ENCODE measurements at regions not wholly inside any gene's neighbourhood (a gene's known extent, or its start where the extent isn't known, plus 50 kb on each side); places are given as distances from the start of the nearest gene placed in this dataset.
"Not testable (repeated sequence)": the region's sequence is repeated elsewhere in the genome, so short reads cannot be mapped to it uniquely, and the experiment has no call there.

DNA sequence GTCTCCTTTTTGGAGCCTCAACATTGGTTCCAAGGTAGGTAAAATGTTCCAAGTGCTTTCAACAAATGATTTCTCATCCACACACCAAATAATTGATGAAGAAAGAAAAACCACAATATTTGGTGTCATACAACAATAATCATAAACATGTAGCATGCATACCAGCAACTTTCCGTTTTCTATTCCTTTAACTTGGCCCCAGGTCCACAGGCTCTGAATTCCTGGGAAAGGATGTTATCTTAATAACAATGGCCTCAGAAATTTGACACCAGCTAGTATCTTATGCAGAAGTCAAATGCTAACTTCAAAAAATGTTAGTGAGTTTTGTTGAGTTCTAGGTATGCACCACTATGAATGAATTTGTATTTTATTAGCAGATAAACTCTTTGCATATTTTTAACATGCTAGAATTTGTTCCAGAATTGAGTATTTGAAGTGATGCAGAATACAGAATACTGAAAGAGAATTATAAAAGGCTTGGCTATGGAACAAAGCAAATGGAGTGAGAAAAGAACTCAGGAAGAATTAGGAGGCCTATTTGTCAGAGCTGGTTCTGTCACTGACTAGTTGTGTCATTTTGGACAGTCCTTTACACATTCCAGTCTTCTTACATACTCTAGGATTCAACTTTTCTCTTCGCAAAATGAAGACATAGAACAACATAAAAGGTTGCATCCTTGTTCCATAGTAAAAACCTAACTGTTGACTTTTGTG, 435.3 kb upstream of the TNC start:
- intact Hi-C loops (cut with DNase I): no loop called here
- H3K36me3 ChIP-seq: no peaks in the 10 kb centered on the region
- no peaks in the 10 kb centered on the region for H3K27me3 ChIP-seq
- TF ChIP-seq, protein P1, sequence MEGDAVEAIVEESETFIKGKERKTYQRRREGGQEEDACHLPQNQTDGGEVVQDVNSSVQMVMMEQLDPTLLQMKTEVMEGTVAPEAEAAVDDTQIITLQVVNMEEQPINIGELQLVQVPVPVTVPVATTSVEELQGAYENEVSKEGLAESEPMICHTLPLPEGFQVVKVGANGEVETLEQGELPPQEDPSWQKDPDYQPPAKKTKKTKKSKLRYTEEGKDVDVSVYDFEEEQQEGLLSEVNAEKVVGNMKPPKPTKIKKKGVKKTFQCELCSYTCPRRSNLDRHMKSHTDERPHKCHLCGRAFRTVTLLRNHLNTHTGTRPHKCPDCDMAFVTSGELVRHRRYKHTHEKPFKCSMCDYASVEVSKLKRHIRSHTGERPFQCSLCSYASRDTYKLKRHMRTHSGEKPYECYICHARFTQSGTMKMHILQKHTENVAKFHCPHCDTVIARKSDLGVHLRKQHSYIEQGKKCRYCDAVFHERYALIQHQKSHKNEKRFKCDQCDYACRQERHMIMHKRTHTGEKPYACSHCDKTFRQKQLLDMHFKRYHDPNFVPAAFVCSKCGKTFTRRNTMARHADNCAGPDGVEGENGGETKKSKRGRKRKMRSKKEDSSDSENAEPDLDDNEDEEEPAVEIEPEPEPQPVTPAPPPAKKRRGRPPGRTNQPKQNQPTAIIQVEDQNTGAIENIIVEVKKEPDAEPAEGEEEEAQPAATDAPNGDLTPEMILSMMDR (IDR thresholded peaks at IDR 0.05): no peak
- no peak for ATAC-seq
- no peaks in the 10 kb centered on the region for H3K4me1 ChIP-seq
- H3K27ac ChIP-seq: no peak overlapping the region
- FAIRE-seq: no peak
- DNase-seq: no peak
- WGBS, 2 donors: 56 to 64% methylated on average over 2 of the region's 2 CpGs
- no peak overlapping the region for H3K4me3 ChIP-seq
- no peaks in the 10 kb centered on the region for H3K9me3 ChIP-seq

DNA sequence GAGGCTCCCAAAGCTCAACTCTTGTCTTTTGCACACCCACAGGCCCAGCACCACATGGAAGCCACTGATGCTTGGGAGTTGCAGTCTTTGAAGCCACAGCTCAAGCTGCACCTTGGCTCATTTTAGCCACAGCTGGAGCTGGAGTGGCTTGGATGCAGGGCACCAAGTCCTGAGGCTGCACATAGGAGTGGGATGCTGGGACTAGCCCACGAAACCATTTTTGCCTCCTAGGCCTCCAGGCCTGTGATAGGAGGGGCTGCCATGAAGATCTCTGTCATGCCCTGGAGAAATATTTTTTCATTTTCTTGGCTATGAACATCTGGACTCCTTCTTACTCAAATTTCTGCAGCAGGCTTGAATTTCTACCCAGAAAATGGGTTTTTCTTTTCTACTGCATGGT, 438.5 kb upstream of the TNC start:
- TF ChIP-seq, protein P1 (IDR thresholded peaks at IDR 0.05): no peak
- ATAC-seq (no peak), FAIRE-seq (no peak), DNase-seq (no peak)
- no peak overlapping the region for H3K27ac ChIP-seq
- H3K4me3 ChIP-seq: no peak overlapping the region
- peaks cover 0 to 3% (median 0%) of the 10 kb centered on the region in 4 donors for H3K27me3 ChIP-seq
- intact Hi-C loops (cut with DNase I): no loop called here
- no peaks in the 10 kb centered on the region for H3K36me3 ChIP-seq
- no peaks in the 10 kb centered on the region for H3K9me3 ChIP-seq
- WGBS, 2 donors: 43 to 46% methylated on average over 1 of the region's 1 CpG
- H3K4me1 ChIP-seq: no peaks in the 10 kb centered on the region

DNA sequence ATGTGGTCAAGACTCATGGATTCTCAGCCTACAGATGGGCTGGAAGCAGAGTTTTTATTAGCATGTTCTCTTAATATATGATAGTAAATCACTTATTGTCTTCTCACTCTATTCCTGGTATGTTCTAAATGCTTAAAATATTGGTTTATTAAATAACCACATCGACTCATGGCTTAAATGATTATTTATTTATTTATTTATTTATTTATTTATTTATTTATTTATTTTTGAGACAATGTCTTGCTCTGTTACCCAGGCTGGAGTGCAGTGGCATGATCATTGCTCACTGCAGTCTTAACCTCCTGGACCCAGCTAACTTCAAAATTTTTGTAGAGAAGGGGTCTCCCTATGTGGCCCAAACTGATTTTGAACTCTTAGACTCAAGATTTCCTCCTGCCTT, 457.2 kb upstream of the TNC start:
- intact Hi-C loops (cut with DNase I): no loop called here
- no peak overlapping the region for H3K4me3 ChIP-seq
- no peaks in the 10 kb centered on the region for H3K9me3 ChIP-seq
- DNase-seq: no peak
- no peak for ATAC-seq
- FAIRE-seq: no peak
- no peaks in the 10 kb centered on the region for H3K36me3 ChIP-seq
- H3K27me3 ChIP-seq: no peaks in the 10 kb centered on the region
- WGBS, 2 donors: 33 to 48% methylated on average over 1 of the region's 1 CpG
- no peaks in the 10 kb centered on the region for H3K4me1 ChIP-seq
- TF ChIP-seq, protein P1 (IDR thresholded peaks at IDR 0.05): no peak
- H3K27ac ChIP-seq: no peak overlapping the region

DNA sequence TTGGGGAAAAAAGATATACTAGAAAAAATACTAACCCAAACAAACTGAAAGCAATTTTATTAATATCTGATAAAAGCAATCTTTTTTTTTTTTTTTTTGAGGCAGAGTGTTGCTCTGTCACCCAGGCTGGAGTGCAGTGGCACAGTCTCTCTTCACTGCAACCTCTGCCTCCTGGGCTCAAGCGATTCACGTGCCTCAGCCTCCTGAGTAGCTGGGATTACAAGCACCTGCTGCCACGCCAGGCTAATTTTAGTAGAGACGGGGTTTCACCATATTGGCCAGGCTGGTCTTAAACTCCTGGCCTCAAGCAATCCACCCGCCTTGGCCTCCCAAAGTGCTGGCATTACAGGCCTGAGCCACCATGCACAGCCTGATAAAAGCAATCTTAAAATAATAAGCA, 467.5 kb upstream of the TNC start:
- DNase-seq, FAIRE-seq, H3K36me3 ChIP-seq, H3K4me3 ChIP-seq, H3K27ac ChIP-seq, H3K27me3 ChIP-seq, H3K9me3 ChIP-seq, ATAC-seq, H3K4me1 ChIP-seq: not testable (repeated sequence)
- WGBS, 2 donors: 69 to 82% methylated on average over 5 of the region's 5 CpGs
- intact Hi-C loops (cut with DNase I): loop anchor here in 1 of 3 donors (10.0 kb wide), 1 partner anchor 1069 kb away; no protein-coding TSS in a partner anchor

DNA sequence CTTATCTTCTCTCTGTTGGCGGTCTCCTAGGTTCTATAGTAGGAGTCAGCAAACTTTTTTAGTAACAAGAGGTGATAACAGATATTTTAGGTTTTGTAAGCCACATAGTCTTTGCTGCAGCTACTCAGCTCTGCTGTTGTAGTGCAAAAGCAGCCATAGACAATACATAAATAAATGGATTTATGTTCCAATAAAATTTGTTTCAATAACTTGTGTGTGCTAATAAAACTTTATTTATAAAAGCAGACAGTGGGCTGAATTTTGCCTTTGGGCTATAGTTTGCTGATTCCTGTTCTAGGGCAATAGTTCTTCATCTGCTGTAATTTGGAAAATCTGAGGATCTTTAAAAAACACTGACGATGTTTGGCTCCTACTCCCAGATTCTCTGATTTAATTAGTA, 469.4 kb upstream of the TNC start:
- Histone ChIP-seq H3K4me1 (no peaks in the 10 kb centered on the region), H3K4me3 (no peak overlapping the region), H3K27me3 (no peaks in the 10 kb centered on the region), H3K36me3 (no peaks in the 10 kb centered on the region), H3K9me3 (no peaks in the 10 kb centered on the region), H3K27ac (no peak overlapping the region)
- ATAC-seq (no peak), DNase-seq (no peak), FAIRE-seq (no peak)
- 91 to 96% methylated on average over 2 of the region's 2 CpGs for WGBS, 2 donors
- TF ChIP-seq, protein P1 (IDR thresholded peaks at IDR 0.05): no peak
- intact Hi-C loops (cut with DNase I): loop anchor here in 1 of 3 donors (10.0 kb wide), 1 partner anchor 1067 kb away; no protein-coding TSS in a partner anchor
